ENCODE measurements at regions not wholly inside any gene's neighbourhood (a gene's known extent, or its start where the extent isn't known, plus 50 kb on each side); places are given as distances from the start of the nearest gene placed in this dataset.

- DNase-seq (ENCODE audit: low read depth): no peak
These were observed 399.0 kb upstream of the LRRTM1 start for GRCh38 chr2:80703532-80703931.

- no peak for DNase-seq (ENCODE audit: low read depth)
These were observed 396.4 kb upstream of the LRRTM1 start for GRCh38 chr2:80700961-80701360.

All from M059J (cell line).